Stimulated activated CD4-positive, alpha-beta T cell treated with anti-CD3 and anti-CD28 coated beads, Interleukin-12 subunit alpha, Interleukin-12 subunit beta, amount 100 ng/mL, for 4 hours (primary cell): ENCODE measurements at regions not wholly inside any gene's neighbourhood (a gene's known extent, or its start where the extent isn't known, plus 50 kb on each side); places are given as distances from the start of the nearest gene placed in this dataset.

Experiments used
- DNase-seq: peaks from one replicate; pipeline ENCODE4 v3.0.0-alpha.2; 2020

DNA sequence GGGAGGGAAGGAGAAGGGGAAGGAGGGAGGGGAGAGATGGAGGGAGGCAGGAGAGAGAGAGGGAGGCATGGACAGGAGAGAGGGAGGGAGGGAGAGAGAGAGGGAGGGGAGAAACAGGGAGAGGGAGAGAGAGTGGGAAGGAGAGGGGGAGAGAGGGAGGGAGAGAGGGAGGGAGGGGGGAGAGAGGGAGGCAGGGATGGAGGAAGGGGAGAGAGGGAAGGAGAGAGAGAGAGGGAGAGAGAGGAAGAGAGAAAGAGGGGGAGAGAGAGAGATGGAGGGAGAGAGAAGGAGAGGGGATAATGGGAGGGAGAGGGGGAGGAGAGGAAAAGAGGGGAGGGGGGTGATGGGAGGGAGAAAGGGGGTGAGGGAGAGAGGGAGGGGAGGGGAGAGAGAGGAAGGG lies 86.8 kb upstream of the VSTM2B start:
- no peak for DNase-seq

DNA sequence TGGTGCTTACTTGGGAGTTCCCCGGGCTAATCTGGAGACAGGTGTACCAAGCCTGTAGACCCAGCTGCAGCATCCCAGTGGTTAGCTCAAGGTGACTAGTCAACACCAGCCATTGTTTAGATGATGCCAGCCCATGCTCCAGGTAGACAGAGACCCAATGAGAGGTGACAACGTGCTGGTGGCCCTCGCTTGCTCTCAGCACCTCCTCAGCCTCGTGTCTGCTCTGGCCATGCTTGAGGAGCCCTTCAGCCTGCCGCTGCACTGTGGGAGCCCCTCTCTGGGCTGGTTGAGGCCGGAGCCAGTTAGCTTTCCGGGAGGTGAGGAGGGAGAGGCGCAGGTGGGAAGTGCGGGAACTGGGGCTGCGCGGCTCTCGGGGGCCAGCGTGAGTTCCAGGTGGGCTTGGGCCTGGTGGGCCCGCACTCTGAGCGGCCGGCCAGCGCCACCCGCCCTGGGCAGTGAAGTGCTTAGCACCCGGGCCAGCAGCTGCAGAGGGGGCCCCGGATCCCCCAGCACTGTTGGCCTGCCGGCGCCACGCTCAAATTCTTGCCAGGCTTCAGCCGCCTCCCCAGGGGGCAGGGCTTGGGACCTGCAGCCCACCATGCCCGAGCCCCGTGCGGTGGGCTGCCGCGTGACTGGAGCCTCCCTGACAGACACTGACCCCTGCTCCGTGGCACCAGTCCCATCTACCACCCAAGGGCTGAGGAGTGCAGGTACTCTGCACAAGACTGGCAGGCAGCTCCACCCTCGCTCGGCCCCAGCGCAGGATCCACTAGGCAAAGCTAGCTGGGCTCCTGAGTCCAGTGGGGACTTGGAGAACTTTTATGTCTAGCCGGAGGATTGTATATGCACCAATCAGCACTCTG lies 85.9 kb upstream of the VSTM2B start:
- DNase-seq, result no peak

DNA sequence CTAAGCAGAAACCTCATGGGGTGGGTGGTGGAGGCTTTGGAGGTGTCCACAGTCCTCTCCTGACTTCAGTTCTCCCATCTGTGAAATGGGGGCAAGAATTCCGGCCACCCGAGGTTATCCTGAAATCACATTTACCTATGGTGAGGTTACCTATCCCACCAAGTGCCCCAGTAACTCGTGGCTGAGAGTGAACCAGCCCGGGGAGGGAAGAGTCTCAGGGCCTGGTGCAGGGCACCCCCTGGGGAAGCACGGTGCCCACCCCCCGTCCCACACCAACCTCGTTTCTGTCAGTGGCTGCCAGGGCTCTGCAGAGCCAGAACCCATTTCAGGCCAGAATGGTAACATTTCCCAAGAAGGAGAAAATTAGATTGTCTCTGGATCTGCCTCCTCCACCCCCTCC lies 83.7 kb upstream of the VSTM2B start:
- DNase-seq, result no peak

- DNase-seq, result no peak
Measured at GRCh38 chr19:29442910-29443309, 82.9 kb upstream of the VSTM2B start.

GRCh38 chr19:29445246-29445645 lies 80.5 kb upstream of the VSTM2B start:
- no peak for DNase-seq

DNA sequence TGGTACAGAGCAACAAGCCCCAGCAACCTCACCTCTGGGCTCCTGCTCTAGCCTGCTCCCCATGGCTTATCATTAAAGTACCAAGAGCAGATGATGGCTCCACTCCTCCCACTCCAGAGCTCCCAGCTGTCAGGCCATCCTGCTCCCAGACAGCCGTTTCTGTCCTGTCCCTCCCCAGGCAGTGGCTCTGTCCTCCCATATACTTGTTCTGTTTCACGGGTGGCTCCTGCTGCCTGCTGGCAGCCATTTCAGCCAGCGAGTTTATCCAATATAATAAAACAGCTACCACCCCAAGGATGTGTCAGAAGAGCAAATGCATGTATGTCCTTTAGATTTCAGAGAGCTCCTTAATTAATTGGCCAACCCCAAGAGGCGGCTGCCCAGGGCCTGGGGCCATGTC lies 79.4 kb upstream of the VSTM2B start:
- DNase-seq, result no peak

DNA sequence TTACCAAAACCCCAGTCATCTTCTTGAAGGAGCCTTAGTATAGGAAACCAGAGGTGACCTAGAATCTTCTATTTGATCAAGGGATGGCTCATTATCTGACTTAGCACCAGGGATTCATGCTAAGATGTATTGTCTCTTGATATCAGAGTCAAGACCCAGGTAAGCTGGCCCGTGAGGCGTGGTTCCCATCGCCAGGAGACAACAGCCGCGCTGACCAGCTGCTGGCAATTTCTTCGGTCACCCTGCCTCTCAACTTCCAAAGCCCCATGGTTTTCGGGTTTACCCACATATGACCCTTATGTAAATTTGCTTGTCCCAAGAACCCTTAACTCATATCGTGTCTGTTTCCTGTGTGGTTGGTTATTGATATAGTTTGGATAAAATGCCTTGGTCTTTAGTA lies 77.7 kb upstream of the VSTM2B start:
- no peak for DNase-seq

- DNase-seq, result no peak
Measured at GRCh38 chr19:29449371-29449770, 76.4 kb upstream of the VSTM2B start.

DNA sequence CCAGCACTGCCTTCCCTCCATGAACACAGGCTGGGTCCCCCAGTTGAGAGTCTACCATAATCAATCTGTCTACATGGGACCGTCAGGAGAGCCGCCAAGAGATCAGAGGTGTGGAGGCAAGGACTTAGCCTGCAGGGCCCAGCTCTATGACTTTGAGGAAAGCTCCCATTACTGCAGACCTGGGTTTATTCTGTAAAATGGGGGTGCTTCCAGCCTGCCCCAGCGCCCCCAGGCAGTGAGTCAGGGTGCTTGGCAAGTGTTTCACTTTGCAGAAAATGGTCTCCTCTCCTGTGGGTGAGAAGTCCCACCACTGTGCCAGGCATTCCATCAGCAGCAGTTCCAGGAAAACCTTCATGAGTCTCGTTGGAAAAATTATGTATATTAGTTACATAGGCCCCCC lies 75.5 kb upstream of the VSTM2B start:
- DNase-seq, result no peak

DNA sequence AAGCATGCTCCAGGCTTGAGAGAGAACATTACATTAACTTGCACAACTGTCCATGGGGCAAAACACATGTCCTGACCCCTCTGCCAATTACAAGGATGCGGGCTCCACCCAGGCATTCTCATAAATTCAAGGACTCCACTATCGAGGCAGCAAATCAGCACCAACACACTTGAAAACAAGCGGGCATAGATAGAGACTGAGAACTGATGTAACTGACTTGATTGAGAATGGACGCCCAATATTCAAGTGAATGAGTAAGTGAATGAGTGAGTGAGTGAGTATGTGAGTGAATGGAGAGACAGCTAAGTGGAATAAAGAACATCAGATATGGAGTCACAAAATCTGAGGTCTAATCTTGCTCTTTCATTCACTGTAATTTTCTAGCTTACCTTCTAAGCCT lies 75.0 kb upstream of the VSTM2B start:
- no peak for DNase-seq

DNA sequence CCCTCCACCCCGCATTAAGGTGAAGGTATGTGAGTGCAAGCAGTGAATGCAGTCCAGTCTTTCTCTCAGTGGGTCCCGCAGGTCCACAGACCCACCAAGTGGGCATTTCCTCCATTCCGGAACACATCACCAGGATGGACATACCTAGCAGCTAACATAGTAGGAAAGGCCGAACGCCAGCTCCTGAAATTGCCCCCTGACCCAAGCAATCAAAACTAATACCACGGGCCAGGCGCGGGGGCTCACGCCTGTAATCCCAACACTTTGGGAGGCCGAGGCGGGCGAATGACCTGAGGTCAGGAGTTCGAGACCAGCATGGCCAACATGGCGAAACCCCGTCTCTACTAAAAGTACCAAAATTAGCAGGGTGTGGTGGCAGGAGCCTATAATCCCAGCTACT lies 71.7 kb upstream of the VSTM2B start:
- no peak for DNase-seq

DNA sequence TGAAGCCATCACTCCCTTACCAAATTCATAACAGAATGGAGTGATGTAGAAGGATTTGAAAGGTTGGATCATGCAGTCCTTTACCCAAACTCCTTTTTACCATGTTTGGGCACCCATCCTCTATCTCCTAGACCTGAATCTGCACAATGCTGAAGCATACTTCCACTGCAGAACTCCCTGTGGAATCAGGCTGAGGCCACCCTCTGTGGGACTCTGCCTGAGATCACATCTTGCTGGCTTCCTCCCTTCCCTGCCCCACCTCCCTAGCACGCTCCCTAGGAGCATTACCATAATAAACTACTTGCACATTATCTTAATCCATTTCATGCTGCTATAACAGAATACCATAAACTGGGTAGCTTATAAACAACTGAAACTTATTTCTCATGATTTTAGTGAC lies 68.4 kb upstream of the VSTM2B start:
- DNase-seq, result no peak

- peak; percentile 4 for DNase-seq
Measured at GRCh38 chr19:29467824-29468401, 57.9 kb upstream of the VSTM2B start.

DNA sequence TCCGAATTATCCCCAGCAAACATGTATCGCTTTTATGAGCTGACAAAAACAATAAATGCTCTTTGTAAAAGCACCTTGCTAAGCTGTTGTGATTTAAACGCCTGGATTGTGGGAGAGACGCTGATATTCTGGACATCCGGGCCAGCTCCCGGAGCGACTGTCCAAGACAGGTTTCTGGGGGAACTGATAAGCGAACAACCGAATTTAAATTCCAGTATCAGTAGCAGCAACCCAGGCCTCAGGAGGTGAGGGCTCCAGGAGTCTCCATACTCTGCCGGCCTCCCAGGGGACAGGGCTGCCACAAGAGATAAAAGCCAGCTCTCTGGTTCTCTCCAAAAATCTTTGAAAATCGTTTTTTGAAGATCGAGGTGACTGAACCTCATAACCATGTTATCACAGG lies 50.3 kb upstream of the VSTM2B start:
- no peak for DNase-seq
